ENCODE measurements at regions not wholly inside any gene's neighbourhood (a gene's known extent, or its start where the extent isn't known, plus 50 kb on each side); places are given as distances from the start of the nearest gene placed in this dataset.

DNA sequence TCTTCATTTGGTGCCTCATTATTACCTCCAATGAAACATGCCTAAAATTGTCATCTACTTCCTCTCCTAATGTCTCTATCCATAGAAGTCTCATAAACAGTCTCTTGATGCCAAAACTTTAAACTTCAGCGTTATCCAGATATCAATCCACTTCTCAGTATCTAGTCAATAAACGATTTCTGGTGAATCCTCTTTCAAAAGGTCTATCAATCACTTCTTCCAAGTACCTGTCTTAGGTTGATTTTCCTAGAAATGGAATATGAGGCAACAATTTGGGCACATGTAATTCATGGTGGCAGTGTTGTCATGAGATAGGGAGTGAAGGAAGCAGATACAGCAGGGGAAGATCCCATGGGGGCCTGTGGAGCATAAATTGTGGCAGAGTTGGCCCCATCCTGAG lies 348.5 kb upstream of the POU1F1 start:
- no peak for TF ChIP-seq CTCF (IDR thresholded peaks at IDR 0.05; ENCODE audit: low read depth, low read length)
- no peak overlapping the region for H3K4me3 ChIP-seq (ENCODE audit: low read depth, low read length)

DNA sequence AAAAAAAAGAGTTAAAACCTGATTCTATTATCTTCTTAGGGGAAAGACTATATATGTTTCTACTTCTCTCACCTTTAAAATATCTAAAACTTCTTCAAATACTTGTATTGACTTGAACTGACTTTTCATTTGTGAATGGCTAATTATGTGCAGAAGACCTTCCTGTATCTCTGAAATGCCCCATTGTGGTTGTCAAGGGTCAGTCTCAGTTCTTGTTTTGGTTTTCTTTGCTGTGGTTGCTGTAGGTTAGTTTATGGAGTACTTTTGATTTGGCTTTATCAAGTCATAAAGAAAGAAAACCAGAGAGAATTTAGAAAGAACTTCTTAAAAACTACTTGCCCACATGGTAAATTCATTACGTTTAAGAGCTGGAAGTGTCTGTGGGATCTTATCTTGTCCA lies 345.3 kb upstream of the POU1F1 start:
- H3K4me3 ChIP-seq (ENCODE audit: low read depth, low read length), result no peak overlapping the region
- no peak for TF ChIP-seq CTCF (IDR thresholded peaks at IDR 0.05; ENCODE audit: low read depth, low read length)

DNA sequence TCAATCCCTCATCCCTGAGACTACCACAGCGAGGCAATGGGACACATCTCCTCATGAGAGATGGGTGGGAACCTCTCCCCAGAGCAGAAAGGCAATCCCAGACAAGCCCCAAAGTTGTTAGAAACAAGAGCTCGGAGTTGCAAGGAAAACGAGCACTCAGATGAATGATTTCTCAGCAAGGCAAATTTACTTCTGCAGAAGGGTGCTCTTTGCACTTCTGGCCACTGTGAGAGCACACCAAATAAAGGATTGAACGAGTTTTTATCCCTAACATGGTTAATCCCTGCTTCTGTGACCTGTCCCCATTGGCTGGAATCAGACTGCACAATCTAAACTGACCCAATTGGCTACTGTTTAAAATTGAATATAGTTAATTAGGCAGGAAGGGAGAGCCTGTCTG lies 339.1 kb upstream of the POU1F1 start:
- H3K4me3 ChIP-seq (ENCODE audit: low read depth, low read length), result no peak overlapping the region
- no peak for TF ChIP-seq CTCF (IDR thresholded peaks at IDR 0.05; ENCODE audit: low read depth, low read length)

GRCh38 chr3:87614998-87615397 lies 338.6 kb upstream of the POU1F1 start:
- no peak for TF ChIP-seq CTCF (IDR thresholded peaks at IDR 0.05; ENCODE audit: low read depth, low read length)
- no peak overlapping the region for H3K4me3 ChIP-seq (ENCODE audit: low read depth, low read length)

- no peak for TF ChIP-seq CTCF (IDR thresholded peaks at IDR 0.05; ENCODE audit: low read depth, low read length)
- no peak overlapping the region for H3K4me3 ChIP-seq (ENCODE audit: low read depth, low read length)
These were observed 330.9 kb upstream of the POU1F1 start for GRCh38 chr3:87607234-87607633.

- no peak overlapping the region for H3K4me3 ChIP-seq (ENCODE audit: low read depth, low read length)
- no peak for TF ChIP-seq CTCF (IDR thresholded peaks at IDR 0.05; ENCODE audit: low read depth, low read length)
These were observed 319.4 kb upstream of the POU1F1 start for GRCh38 chr3:87595798-87596197.

DNA sequence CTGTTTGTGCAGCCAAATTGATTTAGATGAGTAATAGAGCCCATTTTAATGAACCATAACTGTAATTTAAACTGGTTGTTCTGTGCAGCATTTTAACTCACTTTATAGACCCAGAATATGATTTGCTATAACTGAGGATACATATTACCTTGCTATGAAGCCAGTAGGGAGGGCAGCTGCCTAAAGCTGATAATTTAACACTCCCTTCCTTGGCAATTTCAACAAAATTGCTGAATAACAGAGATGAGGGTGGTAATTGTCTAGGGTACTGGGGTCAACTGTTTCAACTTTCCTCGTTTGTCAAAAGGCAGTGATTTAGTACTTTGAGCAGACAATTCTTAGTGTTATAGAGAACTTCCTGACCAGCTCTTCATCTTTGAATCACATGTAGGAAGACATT lies 304.9 kb upstream of the POU1F1 start:
- no peak for TF ChIP-seq CTCF (IDR thresholded peaks at IDR 0.05; ENCODE audit: low read depth, low read length)
- no peak overlapping the region for H3K4me3 ChIP-seq (ENCODE audit: low read depth, low read length)
